Activated CD8-positive, alpha-beta T cell treated with anti-CD3 and anti-CD28 coated beads for 36 hours (primary cell): ENCODE measurements at regions not wholly inside any gene's neighbourhood (a gene's known extent, or its start where the extent isn't known, plus 50 kb on each side); places are given as distances from the start of the nearest gene placed in this dataset.

Experiments
- ATAC-seq: fragments of 200-7000 bp; cut with Tn5 transposase; one replicate; pipeline ENCODE4 v1.10.0; 2021; ENCODE audit warnings: mild to moderate bottlenecking, moderate library complexity
- CTCF ChIA-PET: fragments of 350-600 bp; sonication (Branson Sonifier 250); formaldehyde crosslinking; loops from one replicate; lab custom pipeline; 2021; ENCODE audit warnings: antibody characterized with exemption; lab: Charles Lee
- POLR2A ChIA-PET: fragments of 350-600 bp; sonication (Branson Sonifier 250); formaldehyde crosslinking; loops from one replicate; lab custom pipeline; 2021; ENCODE audit warnings: antibody characterized with exemption; lab: Charles Lee
- DNase-seq: peaks from one replicate; pipeline ENCODE4 v3.0.0-alpha.2; 2020
- H3K27ac Mint-ChIP-seq: one replicate; pipeline ENCODE4 v1.8.0; 2021; ENCODE audit warnings: mild to moderate bottlenecking, mixed read lengths
- H3K27me3 Mint-ChIP-seq: one replicate; pipeline ENCODE4 v1.8.0; 2021; ENCODE audit warnings: mixed read lengths
- H3K36me3 Mint-ChIP-seq: one replicate; pipeline ENCODE4 v1.8.0; 2021; ENCODE audit warnings: low read depth, mixed read lengths
- H3K4me1 Mint-ChIP-seq: one replicate; pipeline ENCODE4 v1.8.0; 2021; ENCODE audit warnings: low read depth, mixed read lengths
- H3K4me3 Mint-ChIP-seq: one replicate; pipeline ENCODE4 v1.8.0; 2021; ENCODE audit warnings: mild to moderate bottlenecking, moderate library complexity, mixed read lengths
- H3K9me3 Mint-ChIP-seq: one replicate; pipeline ENCODE4 v1.8.0; 2021; ENCODE audit warnings: mixed read lengths
- CTCF ChIP-seq: fragments of 200-600 bp; IDR thresholded peaks from one replicate; pipeline ENCODE4 v1.8.0; 2022; ENCODE audit warnings: antibody characterized with exemption, mild to moderate bottlenecking
- intact Hi-C: fragments of 100-400 bp; cut with micrococcal nuclease; formaldehyde crosslinking; loops from one replicate; pipeline ENCODE4 v1.10.0; 2022

- no peak for TF ChIP-seq CTCF
- DNase-seq (no peak), ATAC-seq (no peak)
- intact Hi-C loops: no loop called here
- peaks cover 12% of the 10 kb centered on the region for H3K9me3 Mint-ChIP-seq
- H3K4me3 Mint-ChIP-seq: no peak overlapping the region
- no peaks in the 10 kb centered on the region for H3K36me3 Mint-ChIP-seq
- CTCF ChIA-PET: no interaction called here
- H3K4me1 Mint-ChIP-seq: no peaks in the 10 kb centered on the region
- H3K27me3 Mint-ChIP-seq: no peaks in the 10 kb centered on the region
- POLR2A ChIA-PET: no interaction called here
- H3K27ac Mint-ChIP-seq: no peak overlapping the region
Measured at GRCh38 chr5:26121338-26121737, 917.0 kb downstream of the CDH9 start.

- Mint-ChIP-seq H3K4me3 (no peak overlapping the region), H3K36me3 (no peaks in the 10 kb centered on the region), H3K27ac (no peak overlapping the region), H3K4me1 (no peaks in the 10 kb centered on the region), H3K27me3 (no peaks in the 10 kb centered on the region), H3K9me3 (peaks cover 31% of the 10 kb centered on the region)
- no peak for DNase-seq
- ChIA-PET CTCF (no interaction called here), POLR2A (no interaction called here)
- ATAC-seq: no peak
- intact Hi-C loops: no loop called here
- TF ChIP-seq CTCF: no peak
Measured at GRCh38 chr5:26104175-26104574, 934.2 kb downstream of the CDH9 start.

- H3K27ac Mint-ChIP-seq: no peak overlapping the region
- no peak for DNase-seq
- TF ChIP-seq CTCF: no peak
- H3K4me1 Mint-ChIP-seq: no peaks in the 10 kb centered on the region
- H3K4me3 Mint-ChIP-seq: no peak overlapping the region
- peaks cover 20% of the 10 kb centered on the region for H3K9me3 Mint-ChIP-seq
- ATAC-seq: no peak
- ChIA-PET POLR2A (no interaction called here), CTCF (no interaction called here)
- no peaks in the 10 kb centered on the region for H3K27me3 Mint-ChIP-seq
- H3K36me3 Mint-ChIP-seq: no peaks in the 10 kb centered on the region
- intact Hi-C loops: no loop called here
Measured at GRCh38 chr5:26060212-26060611, 978.2 kb downstream of the CDH9 start.

GRCh38 chr5:26054594-26054993, 983.8 kb downstream of the CDH9 start:
- no peak overlapping the region for H3K4me3 Mint-ChIP-seq
- ChIA-PET POLR2A (no interaction called here), CTCF (no interaction called here)
- intact Hi-C loops: no loop called here
- no peak for DNase-seq
- no peaks in the 10 kb centered on the region for H3K27me3 Mint-ChIP-seq
- no peak overlapping the region for H3K27ac Mint-ChIP-seq
- H3K36me3 Mint-ChIP-seq: no peaks in the 10 kb centered on the region
- no peaks in the 10 kb centered on the region for H3K4me1 Mint-ChIP-seq
- ATAC-seq: no peak
- TF ChIP-seq CTCF: no peak
- H3K9me3 Mint-ChIP-seq: peaks cover 19% of the 10 kb centered on the region

- Mint-ChIP-seq H3K27me3 (no peaks in the 10 kb centered on the region), H3K36me3 (no peaks in the 10 kb centered on the region), H3K4me1 (no peaks in the 10 kb centered on the region), H3K9me3 (peaks cover 12% of the 10 kb centered on the region), H3K4me3 (no peak overlapping the region), H3K27ac (no peak overlapping the region)
- no peak for ATAC-seq
- intact Hi-C loops: no loop called here
- CTCF ChIA-PET: no interaction called here
- no peak for DNase-seq
- TF ChIP-seq CTCF: no peak
- POLR2A ChIA-PET: no interaction called here
Measured at GRCh38 chr5:26034813-26035212, 1003.6 kb downstream of the CDH9 start.
